ENCODE measurements at regions not wholly inside any gene's neighbourhood (a gene's known extent, or its start where the extent isn't known, plus 50 kb on each side); places are given as distances from the start of the nearest gene placed in this dataset.

DNA sequence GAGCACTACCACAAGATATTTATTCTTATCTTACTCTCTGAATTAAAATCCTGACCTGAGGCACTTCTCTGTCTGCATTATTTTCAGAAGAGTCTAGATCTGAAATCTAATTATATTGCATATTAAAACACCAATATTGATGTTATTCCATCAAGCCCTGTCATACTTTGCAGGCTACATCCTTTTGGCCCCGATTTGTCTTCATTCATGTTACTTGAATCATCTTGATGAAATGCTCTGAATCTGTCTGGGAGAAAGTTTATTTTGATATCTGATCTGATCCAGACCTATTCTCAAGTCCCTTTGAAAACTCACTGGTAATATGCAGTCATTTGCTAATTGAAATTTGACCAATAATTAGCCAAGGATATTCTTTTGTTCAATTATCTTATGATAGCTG lies 79.9 kb downstream of the BBS10 start:
- Mint-ChIP-seq H3K9me3 (peaks cover 0 to 2% (median 0%) of the 10 kb centered on the region in 6 donors), H3K4me3 (no peak overlapping the region), H3K4me1 (no peaks in the 10 kb centered on the region), H3K27ac (no peak overlapping the region), H3K36me3 (no peaks in the 10 kb centered on the region), H3K27me3 (ENCODE audit: low read depth in 3 of 3) (peaks cover 0 to 7% (median 2%) of the 10 kb centered on the region in 3 donors)
- DNase-seq = no peak

DNA sequence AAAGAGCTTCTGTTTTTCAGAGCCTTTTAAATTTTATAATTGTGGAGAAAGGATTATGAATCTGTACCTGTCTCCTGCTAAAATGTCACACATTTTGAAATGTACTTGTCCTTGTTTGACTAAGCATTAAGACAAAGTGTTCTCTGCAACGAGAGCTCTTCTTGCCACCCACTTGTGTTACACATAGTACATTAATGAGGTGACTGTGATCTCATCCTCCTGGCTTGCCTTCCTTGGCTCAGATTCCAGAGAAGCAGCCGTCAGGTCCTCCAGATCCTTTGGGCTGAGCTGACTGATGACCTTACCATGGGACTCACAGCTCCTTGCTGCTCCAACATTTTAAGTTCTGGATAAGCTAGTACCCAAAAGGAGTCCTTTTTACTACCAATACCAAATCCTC lies 81.4 kb downstream of the BBS10 start:
- Mint-ChIP-seq H3K27me3 (ENCODE audit: low read depth in 3 of 3) (peaks cover 2 to 7% (median 4%) of the 10 kb centered on the region in 3 donors), H3K4me3 (no peak overlapping the region), H3K36me3 (no peaks in the 10 kb centered on the region), H3K27ac (no peak overlapping the region), H3K4me1 (no peaks in the 10 kb centered on the region), H3K9me3 (peaks cover 0 to 3% (median 0%) of the 10 kb centered on the region in 6 donors)
- DNase-seq = no peak

DNA sequence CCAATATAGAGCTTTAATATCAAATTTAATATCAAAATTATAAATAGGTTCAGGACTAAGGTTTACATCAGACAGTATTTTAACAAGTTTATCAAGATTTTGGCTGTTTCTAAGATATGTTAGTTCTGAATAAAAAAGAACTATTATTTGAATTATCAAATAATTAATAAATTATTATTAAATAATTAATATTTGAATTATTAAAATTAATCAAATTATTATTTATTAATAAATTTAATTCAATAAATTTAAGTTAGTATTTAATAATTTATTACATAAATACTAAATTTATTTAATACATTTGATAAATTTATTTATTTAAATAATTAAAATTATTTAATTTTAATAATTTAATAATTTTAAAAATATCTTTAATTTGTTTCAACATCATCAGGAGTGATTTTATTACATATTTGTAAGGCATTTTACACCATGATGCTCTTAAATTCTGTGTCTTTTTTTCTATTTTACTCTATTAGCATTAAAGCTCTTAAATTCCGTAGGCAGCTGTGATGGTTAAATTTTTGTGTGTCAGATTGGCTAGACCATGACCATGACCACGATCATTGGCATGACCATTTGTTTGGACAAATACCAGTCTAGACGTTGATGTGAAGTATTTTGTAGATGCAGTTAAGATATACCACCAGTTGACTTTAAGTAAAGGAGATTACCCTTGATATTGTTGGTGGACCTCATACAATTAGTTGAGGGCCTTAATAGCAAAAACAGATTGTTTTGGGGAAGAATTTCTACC lies 82.6 kb downstream of the BBS10 start:
- Mint-ChIP-seq H3K27me3 (ENCODE audit: low read depth in 3 of 3) (peaks cover 4 to 7% (median 6%) of the 10 kb centered on the region in 3 donors), H3K4me3 (no peak overlapping the region), H3K9me3 (peaks cover 0 to 3% (median under 1%) of the 10 kb centered on the region in 6 donors), H3K27ac (no peak overlapping the region), H3K4me1 (no peaks in the 10 kb centered on the region), H3K36me3 (no peaks in the 10 kb centered on the region)
- no peak for DNase-seq

DNA sequence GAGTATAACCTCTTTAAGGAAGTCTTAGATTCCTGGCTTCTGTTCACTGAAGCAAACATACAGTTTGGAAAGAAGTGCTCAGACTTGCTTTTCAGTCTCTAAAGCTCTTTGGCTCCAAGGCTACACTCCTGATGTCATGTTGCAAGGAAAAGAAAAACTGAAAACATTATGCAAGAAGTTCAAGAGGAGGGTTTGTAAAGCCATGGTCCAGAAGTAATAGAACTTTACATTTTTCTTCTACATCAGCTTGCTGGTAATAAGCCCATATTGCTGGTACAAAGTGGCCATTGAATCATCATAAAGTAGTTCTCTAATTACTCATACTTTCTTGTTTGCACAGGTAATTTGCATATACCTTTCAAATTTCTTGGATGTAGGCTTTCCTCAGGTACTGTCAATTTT lies 83.6 kb downstream of the BBS10 start:
- no peak for DNase-seq
- Mint-ChIP-seq H3K4me1 (no peaks in the 10 kb centered on the region), H3K27me3 (ENCODE audit: low read depth in 3 of 3) (peaks cover 4 to 9% (median 7%) of the 10 kb centered on the region in 3 donors), H3K36me3 (no peaks in the 10 kb centered on the region), H3K4me3 (no peak overlapping the region), H3K27ac (no peak overlapping the region), H3K9me3 (peaks cover 0 to 3% (median under 1%) of the 10 kb centered on the region in 6 donors)

DNA sequence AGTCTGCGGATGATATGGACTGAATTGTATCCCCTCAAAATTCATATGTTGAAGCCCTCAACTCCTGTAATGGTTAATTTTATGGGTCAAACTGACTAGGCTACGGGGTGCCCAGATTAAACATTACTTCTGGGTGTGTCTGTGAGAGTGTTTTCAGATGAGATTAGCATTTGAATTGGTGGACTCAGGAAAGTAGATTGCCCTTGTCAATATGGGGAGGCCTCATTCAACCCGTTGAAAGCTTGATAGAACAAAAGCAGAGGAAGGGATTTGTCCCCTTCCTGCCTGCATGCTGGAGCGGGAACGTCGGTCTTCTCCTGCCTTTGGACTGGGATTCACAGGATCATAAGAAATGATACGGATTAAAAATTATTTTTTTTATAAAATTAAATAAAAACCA lies 84.5 kb downstream of the BBS10 start:
- no peak for DNase-seq
- peaks cover 4 to 9% (median 7%) of the 10 kb centered on the region in 3 donors for H3K27me3 Mint-ChIP-seq (ENCODE audit: low read depth in 3 of 3)
- peaks cover 0 to 3% (median under 1%) of the 10 kb centered on the region in 6 donors for H3K9me3 Mint-ChIP-seq
- H3K27ac Mint-ChIP-seq = no peak overlapping the region
- no peak overlapping the region for H3K4me3 Mint-ChIP-seq
- no peaks in the 10 kb centered on the region for H3K36me3 Mint-ChIP-seq
- H3K4me1 Mint-ChIP-seq = no peaks in the 10 kb centered on the region

DNA sequence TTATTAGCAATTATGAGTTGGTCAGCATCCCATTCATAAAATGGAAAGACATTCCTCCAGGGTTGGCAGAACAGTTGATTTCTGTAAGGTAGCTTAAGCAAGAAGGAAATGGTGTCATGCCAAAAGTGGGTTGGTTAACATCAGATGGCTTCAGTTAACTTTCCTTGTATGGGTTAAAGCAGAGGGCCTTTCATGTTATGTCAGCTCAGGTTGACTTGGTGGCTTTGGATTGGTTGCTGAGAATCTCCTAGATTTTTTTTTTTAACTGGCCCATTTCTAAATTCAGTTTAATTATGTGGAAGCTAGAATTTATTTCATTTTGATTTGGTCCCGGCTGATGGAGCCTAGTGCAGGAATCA lies 87.8 kb downstream of the BBS10 start:
- H3K9me3 Mint-ChIP-seq = peaks cover 0 to 3% (median 0%) of the 10 kb centered on the region in 6 donors
- peaks cover 0 to 10% (median 4%) of the 10 kb centered on the region in 3 donors for H3K27me3 Mint-ChIP-seq (ENCODE audit: low read depth in 3 of 3)
- DNase-seq = no peak
- H3K4me1 Mint-ChIP-seq = no peaks in the 10 kb centered on the region
- no peak overlapping the region for H3K27ac Mint-ChIP-seq
- no peaks in the 10 kb centered on the region for H3K36me3 Mint-ChIP-seq
- no peak overlapping the region for H3K4me3 Mint-ChIP-seq

DNA sequence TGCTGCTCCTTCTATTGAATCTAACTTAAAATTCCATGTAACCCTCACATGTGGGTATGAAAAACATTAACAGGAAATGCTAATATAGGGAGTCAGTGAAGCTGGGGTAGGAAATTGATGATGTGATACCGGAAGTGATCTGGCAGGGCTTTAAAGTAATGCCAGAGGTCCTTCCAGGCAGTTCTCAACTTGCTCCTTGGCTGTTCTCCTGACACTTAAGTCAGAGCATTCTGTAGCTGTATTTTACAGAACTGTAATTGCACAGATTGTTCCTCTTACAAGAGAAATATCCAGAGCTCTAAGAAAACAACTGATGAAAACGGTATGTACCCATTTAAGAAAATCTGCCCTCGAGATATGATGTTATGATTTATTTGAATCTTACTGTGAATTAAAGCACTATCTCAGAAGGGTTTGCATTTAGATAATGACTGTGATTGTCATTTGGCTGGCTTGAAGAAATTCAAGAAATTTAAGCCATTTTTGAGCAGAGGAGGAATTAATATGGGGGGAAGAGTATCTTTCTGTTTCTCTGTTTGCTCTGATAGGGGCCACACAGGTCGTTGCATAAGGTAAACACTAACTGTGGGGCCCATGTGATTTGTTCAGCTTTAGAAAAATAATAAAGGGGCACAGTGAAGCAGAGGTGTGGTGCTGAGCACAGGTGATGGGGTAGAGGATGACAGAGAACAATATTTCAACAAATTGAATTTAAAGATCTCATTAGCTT lies 88.4 kb downstream of the BBS10 start:
- H3K27me3 Mint-ChIP-seq (ENCODE audit: low read depth in 3 of 3) = peaks cover 0 to 11% (median 4%) of the 10 kb centered on the region in 3 donors
- H3K4me1 Mint-ChIP-seq = no peaks in the 10 kb centered on the region
- DNase-seq = no peak
- no peak overlapping the region for H3K27ac Mint-ChIP-seq
- peaks cover 0 to 3% (median 0%) of the 10 kb centered on the region in 6 donors for H3K9me3 Mint-ChIP-seq
- no peak overlapping the region for H3K4me3 Mint-ChIP-seq
- H3K36me3 Mint-ChIP-seq = no peaks in the 10 kb centered on the region

DNA sequence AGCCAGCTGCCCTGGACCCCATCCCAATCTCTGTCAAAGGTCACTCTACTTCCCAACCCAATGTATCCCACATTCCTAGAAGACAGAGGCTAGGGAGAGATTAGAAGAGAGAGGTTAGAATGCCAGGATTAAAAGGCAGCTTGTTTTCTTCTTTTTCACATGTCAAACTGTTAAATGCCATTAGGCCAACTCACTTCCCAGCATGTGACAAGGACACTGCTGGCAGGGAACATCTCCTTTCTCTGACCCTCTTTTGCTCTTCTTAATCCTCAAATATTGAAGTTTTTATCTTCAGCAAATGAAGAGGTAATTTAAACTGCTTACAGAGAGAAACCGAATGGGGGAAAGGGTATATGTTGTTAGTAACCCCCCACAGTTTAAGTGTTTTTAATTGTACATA lies 89.1 kb downstream of the BBS10 start:
- H3K27me3 Mint-ChIP-seq (ENCODE audit: low read depth in 3 of 3) = peaks cover 0 to 11% (median 4%) of the 10 kb centered on the region in 3 donors
- DNase-seq = no peak
- H3K4me1 Mint-ChIP-seq = no peaks in the 10 kb centered on the region
- no peaks in the 10 kb centered on the region for H3K36me3 Mint-ChIP-seq
- no peak overlapping the region for H3K27ac Mint-ChIP-seq
- H3K9me3 Mint-ChIP-seq = peaks cover 0 to 3% (median 0%) of the 10 kb centered on the region in 6 donors
- no peak overlapping the region for H3K4me3 Mint-ChIP-seq

DNA sequence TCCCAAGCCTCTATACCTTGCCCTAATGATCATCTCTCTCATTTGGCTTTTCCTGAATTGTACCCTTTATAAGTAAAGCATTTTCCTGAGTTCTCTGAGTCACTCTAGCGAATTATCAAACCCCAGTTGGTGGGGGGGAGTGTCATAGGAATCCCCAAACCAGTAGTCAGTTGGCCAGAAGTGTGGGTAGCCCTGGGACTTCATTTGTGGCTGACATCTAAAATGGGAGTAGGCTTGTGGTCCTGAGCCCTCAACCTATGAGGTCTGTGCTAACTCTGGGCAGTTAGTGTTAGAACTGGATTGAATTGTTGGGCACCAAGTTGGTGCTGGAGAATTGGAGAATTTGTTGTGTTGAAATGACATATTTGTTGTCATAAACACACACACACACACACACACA lies 91.3 kb downstream of the BBS10 start:
- no peaks in the 10 kb centered on the region for H3K4me1 Mint-ChIP-seq
- peaks cover 0 to 11% (median 0%) of the 10 kb centered on the region in 3 donors for H3K27me3 Mint-ChIP-seq (ENCODE audit: low read depth in 3 of 3)
- no peak overlapping the region for H3K27ac Mint-ChIP-seq
- no peaks in the 10 kb centered on the region for H3K36me3 Mint-ChIP-seq
- no peak for DNase-seq
- no peak overlapping the region for H3K4me3 Mint-ChIP-seq
- H3K9me3 Mint-ChIP-seq = peaks cover 0 to 1% (median 0%) of the 10 kb centered on the region in 6 donors

DNA sequence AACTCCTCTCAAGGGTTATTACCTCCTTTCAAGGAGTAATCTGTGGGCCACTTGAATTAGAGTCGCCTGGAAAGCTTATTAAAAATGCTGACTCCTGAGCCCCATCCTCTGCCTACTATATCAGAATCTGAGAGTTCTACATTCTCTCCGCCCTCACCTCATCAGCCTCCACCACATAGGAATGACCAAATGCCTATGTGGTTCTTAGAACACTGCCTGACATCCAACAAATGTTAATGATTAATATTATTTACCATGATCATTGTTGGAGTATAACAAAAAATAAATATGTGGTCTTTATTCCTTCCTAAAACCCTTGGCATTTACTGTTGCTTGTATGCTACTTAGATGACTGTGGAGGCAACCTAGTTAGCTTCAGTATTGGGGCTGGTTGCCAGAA lies 91.9 kb downstream of the BBS10 start:
- Mint-ChIP-seq H3K27ac (no peak overlapping the region), H3K27me3 (ENCODE audit: low read depth in 3 of 3) (peaks cover under 1 to 8% (median 2%) of the 10 kb centered on the region in 3 donors), H3K9me3 (no peaks in the 10 kb centered on the region), H3K4me1 (no peaks in the 10 kb centered on the region), H3K36me3 (no peaks in the 10 kb centered on the region), H3K4me3 (no peak overlapping the region)
- DNase-seq = no peak

DNA sequence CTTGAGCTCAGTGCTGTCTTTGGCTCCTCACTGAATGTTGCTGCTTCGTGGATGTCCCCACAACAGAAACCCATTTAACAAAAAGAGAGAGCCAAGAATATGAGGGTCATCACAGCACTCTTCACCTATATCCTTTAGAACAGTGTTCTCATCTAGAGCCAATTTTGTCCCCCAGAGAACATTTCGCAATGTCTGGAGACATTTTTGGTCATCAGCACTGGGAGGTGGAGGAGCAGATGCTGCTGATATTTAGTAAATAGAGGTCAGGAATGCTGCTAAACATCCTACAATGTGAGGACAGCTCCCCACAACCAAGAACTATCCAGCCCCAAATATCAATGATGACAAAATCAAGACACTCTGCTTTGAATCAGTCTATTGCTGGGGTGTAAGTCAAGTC lies 92.5 kb downstream of the BBS10 start:
- no peaks in the 10 kb centered on the region for H3K9me3 Mint-ChIP-seq
- no peaks in the 10 kb centered on the region for H3K4me1 Mint-ChIP-seq
- DNase-seq = no peak
- H3K36me3 Mint-ChIP-seq = no peaks in the 10 kb centered on the region
- peaks cover 2 to 8% (median 2%) of the 10 kb centered on the region in 3 donors for H3K27me3 Mint-ChIP-seq (ENCODE audit: low read depth in 3 of 3)
- H3K27ac Mint-ChIP-seq = no peak overlapping the region
- H3K4me3 Mint-ChIP-seq = no peak overlapping the region

DNA sequence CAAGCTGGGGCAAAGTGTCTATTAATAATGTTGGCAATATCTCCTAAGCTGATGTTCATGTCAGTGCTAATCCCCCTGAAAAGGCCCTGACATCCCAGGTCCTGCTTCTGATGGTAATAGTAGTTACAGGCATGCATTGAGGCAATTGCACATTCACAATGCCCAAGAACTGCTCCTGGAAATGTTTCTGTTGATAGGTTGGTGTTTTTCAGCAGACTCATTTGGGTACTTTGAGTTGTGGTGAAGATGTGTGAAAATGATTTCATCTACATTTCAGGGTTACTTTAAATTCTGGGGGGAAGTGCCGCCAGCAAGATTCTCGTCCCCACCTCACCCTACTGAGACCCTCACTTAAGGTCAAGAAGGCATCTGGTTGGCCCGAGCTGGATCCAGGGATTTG lies 92.9 kb downstream of the BBS10 start:
- Mint-ChIP-seq H3K4me1 (no peaks in the 10 kb centered on the region), H3K4me3 (no peak overlapping the region), H3K27ac (no peak overlapping the region), H3K36me3 (no peaks in the 10 kb centered on the region), H3K9me3 (no peaks in the 10 kb centered on the region), H3K27me3 (ENCODE audit: low read depth in 3 of 3) (peaks cover 2 to 8% (median 3%) of the 10 kb centered on the region in 3 donors)
- no peak for DNase-seq

DNA sequence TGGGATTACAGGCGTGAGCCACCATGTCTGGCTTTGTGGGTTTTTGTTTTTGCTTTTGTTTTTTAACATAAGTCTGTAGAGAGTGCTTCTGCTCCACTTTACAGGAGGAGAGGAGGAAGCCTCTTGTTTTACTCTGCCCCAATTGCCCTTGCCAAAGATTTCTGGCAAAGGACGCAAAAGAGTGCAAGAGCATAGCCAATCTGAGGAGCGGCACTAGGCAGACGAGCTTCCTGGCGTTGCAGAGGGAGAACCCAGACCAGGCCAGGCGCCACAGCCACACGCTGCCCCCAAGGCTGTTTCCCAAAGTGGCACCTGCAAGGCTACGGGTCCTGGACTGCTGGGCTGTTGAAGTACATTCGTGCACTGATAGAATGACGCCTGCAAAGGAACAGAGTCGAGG lies 96.2 kb downstream of the BBS10 start:
- H3K9me3 Mint-ChIP-seq = no peaks in the 10 kb centered on the region
- no peak for DNase-seq
- H3K27ac Mint-ChIP-seq = no peak overlapping the region
- no peaks in the 10 kb centered on the region for H3K36me3 Mint-ChIP-seq
- no peak overlapping the region for H3K4me3 Mint-ChIP-seq
- peaks cover 1 to 4% (median 2%) of the 10 kb centered on the region in 3 donors for H3K27me3 Mint-ChIP-seq (ENCODE audit: low read depth in 3 of 3)
- H3K4me1 Mint-ChIP-seq = no peaks in the 10 kb centered on the region

DNA sequence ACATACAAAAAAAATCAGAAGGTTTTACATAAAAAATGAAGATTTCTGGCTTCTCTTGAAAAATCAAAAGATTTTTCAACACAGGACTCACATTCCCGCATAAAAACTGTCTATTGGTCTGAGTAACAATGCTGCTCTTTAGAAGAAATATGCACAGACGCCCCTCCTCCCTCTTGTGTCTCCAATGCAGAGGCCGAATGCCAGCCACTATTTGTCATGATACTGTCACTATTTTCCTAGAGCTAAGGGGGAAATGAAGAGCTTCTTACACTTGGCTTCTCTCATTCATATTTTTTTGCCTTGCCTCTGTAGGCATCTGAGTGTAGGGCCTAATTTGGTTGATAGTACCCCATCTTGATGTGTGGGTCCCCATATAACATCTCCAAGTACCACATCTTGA lies 98.0 kb downstream of the BBS10 start:
- Mint-ChIP-seq H3K4me1 (no peaks in the 10 kb centered on the region), H3K9me3 (no peaks in the 10 kb centered on the region), H3K27me3 (ENCODE audit: low read depth in 3 of 3) (peaks cover 1 to 4% (median 4%) of the 10 kb centered on the region in 3 donors), H3K27ac (no peak overlapping the region), H3K4me3 (no peak overlapping the region), H3K36me3 (no peaks in the 10 kb centered on the region)
- DNase-seq = no peak

Data from immature natural killer cell (primary cell).